GM19035 (cell line): ENCODE measurements at regions not wholly inside any gene's neighbourhood (a gene's known extent, or its start where the extent isn't known, plus 50 kb on each side); places are given as distances from the start of the nearest gene placed in this dataset.
"Not testable (repeated sequence)": the region's sequence is repeated elsewhere in the genome, so short reads cannot be mapped to it uniquely, and the experiment has no call there.

Source experiments
- ATAC-seq: cut with Tn5 transposase; IDR thresholded peaks from one replicate; pipeline ENCODE4 v1.9.1; 2021; ENCODE audit not compliant: unreplicated experiment

GRCh38 chr2:215630796-215631195 is 194.9 kb upstream of the FN1 start:
- ATAC-seq, result not testable (repeated sequence)

DNA sequence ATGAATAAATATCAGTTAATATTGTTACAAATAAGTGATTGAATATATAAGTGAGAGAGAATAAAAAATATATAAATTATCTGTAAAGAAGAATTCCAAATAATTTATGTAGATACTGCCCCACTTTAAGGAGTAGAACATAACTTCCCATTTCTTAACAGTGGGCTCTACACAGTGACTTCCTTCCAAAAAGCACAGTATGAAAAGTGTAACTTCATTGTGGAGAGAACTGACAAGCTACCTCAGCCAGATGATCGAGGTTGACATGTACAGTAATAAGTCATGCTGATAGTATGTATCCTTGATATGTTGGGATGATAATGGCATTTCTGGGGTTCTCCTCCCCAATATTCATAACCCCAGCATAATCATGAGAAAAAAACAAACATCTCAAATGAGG is 191.9 kb upstream of the FN1 start:
- no peak for ATAC-seq

DNA sequence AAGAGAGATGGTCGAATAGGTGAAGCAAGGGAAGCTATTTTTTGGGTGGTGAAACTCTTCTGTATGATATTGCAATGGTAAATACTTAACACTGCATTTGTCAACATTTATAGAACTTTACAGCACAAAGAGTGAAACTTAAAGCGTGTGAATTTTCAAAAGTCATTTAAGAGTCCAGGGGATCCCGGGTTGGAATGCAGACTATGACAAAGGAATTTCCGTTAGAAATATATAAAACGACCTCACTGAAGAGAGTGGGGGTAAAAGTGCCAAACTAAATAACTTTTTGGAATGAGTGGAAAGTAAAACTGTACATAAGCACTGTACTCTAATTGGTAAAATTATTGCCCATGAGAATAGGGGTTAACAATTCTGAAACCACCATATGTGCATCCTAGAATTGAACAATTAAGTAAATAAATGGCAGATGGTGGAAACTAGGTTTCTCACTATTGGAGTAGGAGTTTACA is 191.0 kb upstream of the FN1 start:
- no peak for ATAC-seq

GRCh38 chr2:215626063-215626462 is 190.2 kb upstream of the FN1 start:
- no peak for ATAC-seq

GRCh38 chr2:215625207-215625606 is 189.3 kb upstream of the FN1 start:
- ATAC-seq, result no peak

DNA sequence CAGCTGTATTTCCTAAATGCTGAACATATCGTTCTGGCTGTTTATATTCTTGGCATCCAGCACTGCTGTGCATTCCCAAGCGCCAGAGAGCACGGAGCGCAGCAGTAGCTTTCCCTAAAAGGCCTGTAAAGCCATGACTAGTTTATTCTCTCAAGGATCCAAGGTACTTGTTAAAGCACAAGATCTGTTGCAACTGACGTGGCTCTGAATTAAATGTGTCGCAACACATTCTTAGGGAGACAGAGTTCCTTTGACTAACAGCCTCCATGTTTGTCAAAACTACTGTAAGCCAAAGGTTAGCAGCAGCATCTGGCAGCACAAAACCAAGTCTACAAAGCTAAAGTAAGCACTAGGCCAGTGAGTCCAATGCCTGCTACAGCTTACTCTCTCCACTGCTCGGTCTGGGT is 188.6 kb upstream of the FN1 start:
- ATAC-seq, result no peak

DNA sequence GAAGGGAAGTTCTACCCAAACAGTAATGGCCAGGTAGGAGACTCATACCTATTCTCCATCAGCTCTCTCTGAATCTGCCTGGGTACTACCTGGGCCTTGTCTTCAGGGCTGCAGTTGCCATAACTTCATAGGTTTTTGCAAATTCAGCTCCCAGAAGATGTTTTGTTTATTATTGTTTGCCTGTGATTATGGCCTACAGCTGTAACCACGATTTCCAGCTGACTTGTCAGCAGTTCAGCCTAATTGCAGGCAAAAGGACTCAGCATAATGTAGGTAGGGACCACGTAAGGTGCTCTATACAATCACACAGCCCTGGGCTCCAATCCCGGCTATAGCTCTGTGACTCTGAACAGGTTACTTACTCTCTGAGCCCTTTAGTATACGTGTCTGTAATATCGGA is 187.0 kb upstream of the FN1 start:
- no peak for ATAC-seq

DNA sequence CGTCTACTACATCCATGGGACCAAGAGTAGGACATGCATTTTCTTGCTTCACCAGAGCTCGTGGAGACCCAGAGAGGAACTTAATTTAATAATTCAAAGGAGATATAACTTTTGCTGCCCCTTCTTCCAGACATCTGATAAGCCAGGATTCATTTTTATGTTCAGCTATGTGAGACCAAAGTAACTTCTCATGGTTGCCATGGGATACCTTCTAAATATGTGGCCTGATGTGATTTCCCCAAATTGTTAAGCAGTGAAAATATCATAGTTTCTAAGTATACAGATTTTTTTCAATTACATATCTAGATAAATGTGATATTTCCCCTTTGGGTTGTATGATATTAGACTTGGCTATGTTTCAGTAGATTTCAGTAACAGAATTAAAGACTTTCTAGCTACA is 185.5 kb upstream of the FN1 start:
- ATAC-seq, result no peak

DNA sequence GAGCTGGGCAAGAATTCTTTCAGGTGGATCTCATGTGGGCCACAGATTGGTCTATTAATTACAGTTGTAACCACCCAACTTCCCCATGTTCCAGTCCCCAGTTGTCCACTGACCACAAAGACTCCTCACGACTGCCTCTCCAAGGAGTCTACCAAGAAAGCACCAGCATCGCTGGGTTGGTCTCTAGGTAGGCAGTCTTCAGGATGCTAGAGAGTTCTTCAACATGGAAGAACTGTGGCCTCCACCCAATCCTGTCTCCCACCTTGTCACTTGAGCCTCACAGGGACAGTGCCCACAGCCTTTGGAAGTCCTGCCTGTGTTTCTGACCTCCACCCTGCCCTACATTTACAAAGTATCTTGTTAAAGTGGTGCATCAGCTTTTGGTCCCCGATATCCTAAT is 184.7 kb upstream of the FN1 start:
- ATAC-seq, result no peak

DNA sequence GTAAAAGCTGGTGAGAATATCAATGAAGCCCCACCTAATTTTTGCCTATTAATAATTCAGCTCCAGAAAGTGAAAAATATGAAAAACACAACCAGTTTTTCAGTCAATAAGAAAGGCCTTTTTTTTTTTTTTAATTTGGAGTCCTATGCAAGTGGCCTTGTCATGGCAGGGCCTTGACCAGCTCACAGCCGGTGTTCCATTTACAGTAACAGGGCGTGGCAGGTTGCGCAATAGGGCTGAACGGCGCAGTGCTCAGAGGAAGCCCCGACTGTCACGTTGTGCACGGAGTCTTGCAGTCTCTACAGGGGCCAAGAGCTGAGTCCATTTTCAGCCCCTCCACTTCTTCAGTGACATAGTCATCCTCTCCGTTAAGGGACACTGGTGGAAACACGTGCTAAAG is 184.1 kb upstream of the FN1 start:
- no peak for ATAC-seq

- ATAC-seq, result no peak
Measured at GRCh38 chr2:215619022-215619958, 183.4 kb upstream of the FN1 start.

- no peak for ATAC-seq
Measured at GRCh38 chr2:215618145-215618544, 182.3 kb upstream of the FN1 start.

DNA sequence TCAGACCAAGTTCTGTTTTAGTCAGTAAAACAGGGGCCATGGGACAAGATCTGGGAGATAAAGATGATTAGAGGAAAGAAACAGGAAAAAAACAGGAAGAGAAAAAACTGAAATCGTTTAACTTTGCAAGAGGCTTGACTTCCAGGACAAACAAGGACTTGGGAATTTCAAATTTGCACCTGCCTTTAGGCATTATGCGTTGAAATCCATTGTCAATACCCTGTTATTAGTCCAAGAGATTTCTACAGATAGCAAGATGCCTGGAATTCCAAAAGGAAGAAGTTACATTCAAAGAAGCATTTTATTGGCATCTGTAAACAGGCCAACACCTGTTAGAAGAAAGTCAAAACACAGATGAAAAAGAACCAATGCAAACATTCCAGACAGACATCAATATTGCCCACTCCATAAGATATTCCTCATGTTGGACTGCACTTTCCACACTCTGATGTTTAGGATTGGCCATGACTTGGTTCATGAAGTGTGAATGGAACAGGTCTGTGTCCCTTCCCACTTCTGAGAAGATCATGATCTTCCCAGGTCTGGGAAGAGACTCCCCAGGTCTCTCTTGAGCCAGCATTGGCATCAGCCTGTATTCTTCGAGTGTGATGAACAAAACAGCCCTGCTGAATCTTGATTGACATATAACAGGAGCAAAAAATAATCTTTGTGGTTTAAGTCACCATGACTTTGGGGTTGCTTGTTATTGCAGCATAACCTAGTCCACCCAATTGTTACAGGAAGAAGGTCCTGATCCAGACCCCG is 181.4 kb upstream of the FN1 start:
- ATAC-seq, result no peak

DNA sequence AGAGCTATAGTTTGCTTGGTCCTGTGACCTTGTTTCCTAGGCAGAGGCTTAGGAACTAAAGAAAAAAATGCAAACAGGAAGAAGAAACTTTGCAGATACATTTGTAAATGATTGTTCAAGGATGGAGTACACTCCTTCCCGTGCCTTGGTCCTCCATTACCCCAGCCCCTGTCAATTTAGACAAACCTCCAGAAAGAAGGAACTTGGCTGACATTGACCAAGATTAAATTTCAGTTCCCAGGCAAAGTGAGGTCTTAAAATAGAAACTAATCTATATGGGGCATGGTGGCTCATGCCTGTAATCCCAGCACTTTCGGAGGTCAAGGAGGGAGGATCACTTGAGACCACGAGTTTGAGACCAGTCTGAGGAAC is 179.9 kb upstream of the FN1 start:
- ATAC-seq, result no peak

DNA sequence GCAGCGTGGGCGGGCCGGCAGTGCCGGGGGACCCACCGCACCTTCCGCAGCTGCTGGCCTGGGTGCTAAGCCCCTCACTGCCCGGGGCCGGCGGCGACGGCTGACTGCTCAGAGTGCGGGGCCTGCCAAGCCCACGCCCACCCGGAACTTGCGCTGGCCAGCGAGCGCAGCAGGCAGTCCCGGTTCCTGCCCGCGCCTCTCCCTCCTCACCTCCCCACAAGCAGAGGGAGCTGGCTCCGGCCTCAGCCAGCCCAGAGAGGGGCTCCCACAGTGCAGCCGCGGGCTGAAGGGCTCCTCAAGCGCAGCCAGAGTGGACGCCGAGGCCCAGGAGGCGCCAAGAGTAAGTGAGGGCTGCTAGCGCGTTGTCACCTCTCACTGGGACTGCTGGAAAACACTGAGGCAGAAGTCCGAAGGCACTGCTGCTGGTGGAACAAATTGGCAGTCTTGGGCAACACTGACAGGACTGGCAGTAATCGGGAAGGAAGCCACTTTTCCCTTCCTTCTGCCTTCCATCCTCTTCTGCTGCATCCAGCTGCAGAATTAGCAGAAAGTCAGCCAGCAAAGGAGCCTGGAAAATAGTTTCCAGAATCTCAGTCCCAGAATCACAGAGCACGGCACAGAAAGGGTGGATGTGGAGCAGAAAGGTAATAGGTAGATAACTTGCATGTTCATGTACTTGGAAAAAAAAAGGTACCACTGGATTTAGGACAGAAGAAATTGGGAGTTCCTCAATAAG is 179.4 kb upstream of the FN1 start:
- ATAC-seq, result no peak

DNA sequence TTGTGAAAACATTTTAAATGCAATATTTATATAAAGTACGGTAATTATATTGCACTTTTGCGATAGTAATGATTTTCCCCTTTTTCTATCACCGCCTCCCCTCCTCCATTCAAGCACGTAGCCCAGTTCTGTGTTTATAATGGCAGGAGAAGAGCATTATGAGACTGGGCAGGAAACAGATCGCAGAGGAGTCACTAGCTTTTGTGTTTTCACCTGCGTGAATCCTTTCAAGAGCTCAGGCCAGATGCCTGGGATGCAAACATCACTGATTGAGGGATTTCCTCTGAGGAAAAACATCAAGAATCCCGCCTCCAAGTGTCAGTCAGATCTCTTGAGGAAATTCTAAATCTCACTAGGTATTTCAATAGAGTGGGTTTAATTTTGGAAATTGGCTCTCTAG is 178.4 kb upstream of the FN1 start:
- no peak for ATAC-seq

- ATAC-seq, result no peak
Measured at GRCh38 chr2:215613888-215614287, 178.0 kb upstream of the FN1 start.

DNA sequence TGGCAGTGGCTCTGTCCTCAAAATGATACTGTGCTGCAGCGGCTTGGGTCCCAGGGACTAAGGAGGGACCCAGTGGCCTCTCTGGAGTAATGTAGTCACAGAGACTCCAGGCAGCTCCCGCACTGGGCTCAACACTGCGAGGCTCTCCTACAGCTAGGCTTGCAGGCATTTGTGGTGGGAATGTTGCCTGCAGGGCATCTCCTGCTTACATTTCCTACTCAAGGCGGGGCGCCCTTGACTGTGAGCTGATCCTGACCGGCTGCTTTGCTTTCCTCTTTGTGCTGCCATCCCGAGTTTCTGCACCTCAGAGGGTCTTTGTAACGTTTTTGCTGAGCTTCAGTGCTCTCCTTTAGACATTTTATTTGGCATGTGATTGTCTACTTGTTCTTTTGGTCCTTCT is 177.4 kb upstream of the FN1 start:
- ATAC-seq, result no peak

DNA sequence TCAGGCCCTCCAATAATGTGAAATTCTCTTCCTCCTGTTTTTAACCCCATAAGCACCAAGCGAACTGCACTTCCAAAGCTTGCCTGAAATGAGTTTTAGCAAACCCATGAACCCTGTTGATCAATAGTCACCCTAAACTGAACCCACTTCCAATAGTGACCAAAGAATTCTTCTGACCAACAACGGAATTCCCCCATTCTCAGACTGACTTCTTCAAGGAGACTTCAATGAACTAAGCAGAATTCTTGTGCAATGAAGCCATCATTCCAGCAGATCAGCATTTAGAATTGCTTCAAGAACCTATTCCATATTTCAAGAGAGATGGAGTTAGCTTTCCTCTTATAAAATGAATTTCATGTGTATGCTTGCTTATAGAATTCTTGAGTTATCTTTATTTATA is 176.9 kb upstream of the FN1 start:
- ATAC-seq, result no peak

DNA sequence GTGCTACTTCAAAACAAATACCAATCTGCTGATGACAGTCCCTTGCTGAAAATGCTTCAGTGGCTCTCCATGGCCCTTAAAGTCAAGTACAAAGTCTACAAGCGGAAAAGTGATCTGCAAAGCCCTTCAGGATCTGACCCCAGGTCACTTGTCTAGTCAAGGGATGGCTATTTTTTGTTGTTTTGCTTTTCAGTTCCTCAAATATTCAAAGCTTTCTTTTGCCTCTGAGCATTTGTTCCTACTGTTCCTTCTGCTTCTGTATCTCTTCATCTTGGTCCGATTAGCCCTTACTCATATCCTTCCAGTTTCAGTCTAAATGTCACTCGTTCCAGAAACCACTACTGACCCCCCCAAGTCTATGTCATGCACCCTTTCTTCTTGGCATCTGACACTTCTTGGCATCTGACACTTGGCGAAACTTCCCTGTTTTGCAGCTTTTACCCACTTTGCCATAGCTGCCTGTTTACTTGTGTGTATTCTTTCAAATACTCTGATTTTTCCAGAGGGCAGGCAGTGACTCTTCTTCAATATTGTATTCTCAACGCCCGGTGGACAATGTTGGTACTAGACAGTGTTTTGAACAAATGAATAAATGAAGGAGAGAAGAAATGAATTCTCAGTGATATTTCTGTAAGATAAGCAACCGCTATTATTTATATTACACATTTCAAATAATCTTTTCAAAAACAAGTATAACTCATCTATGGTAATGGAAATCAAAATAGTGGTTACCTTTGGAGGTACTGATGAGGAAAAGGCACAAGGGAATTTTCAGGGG is 175.9 kb upstream of the FN1 start:
- ATAC-seq, result no peak
